Aorta (tissue), 5 donors: ENCODE measurements at regions not wholly inside any gene's neighbourhood (a gene's known extent, or its start where the extent isn't known, plus 50 kb on each side); places are given as distances from the start of the nearest gene placed in this dataset.
"Not testable (repeated sequence)": the region's sequence is repeated elsewhere in the genome, so short reads cannot be mapped to it uniquely, and the experiment has no call there.

Experiments used
- ATAC-seq: fragments of 200-7000 bp; cut with Tn5 transposase; one replicate; pipeline ENCODE4 v1.9.1; 2022; ENCODE audit warnings: moderate library complexity; ENCODE audit not compliant: low FRiP score
- DNase-seq, 2 donors: peaks; one replicate each; pipeline ENCODE4 v3.0.0-alpha.2; 2020
- H3K27ac ChIP-seq, 2 donors: one replicate each; pipeline ENCODE4 v1.5.1; 2013; ENCODE audit warnings: low read length in 2 of 2, mild to moderate bottlenecking in 2 of 2, moderate library complexity in 2 of 2, control low read depth in 1 of 2, inconsistent platforms in 1 of 2, low read depth in 1 of 2
- H3K27me3 ChIP-seq, 2 donors: one replicate each; pipeline ENCODE4 v1.6.1; 2013; ENCODE audit warnings: control low read depth in 1 of 2, low read length in 1 of 2, mild to moderate bottlenecking in 1 of 2, moderate library complexity in 1 of 2; ENCODE audit not compliant: insufficient read depth in 2 of 2, control insufficient read depth in 1 of 2
- H3K36me3 ChIP-seq, 2 donors: one replicate each; pipeline ENCODE4 v1.6.1; 2013; ENCODE audit warnings: control low read depth in 1 of 2, low read length in 1 of 2, mild to moderate bottlenecking in 1 of 2; ENCODE audit not compliant: insufficient read depth in 2 of 2, control insufficient read depth in 1 of 2
- H3K4me1 ChIP-seq, 2 donors: one replicate each; pipeline ENCODE4 v1.6.1; 2013; ENCODE audit warnings: low read length in 2 of 2, control low read depth in 1 of 2, mild to moderate bottlenecking in 1 of 2, moderate library complexity in 1 of 2; ENCODE audit not compliant: insufficient read depth in 2 of 2, control insufficient read depth in 1 of 2
- H3K4me3 ChIP-seq, 2 donors: one replicate each; pipeline ENCODE4 v1.5.1; 2013; ENCODE audit warnings: low read length in 2 of 2, control low read depth in 1 of 2, mild to moderate bottlenecking in 1 of 2
- H3K9me3 ChIP-seq: one replicate; pipeline ENCODE4 v1.6.1; 2013; ENCODE audit warnings: mild to moderate bottlenecking, low read length; ENCODE audit not compliant: control insufficient read depth
- WGBS, 2 donors: extraction: QIAGEN DNeasy Blood & Tissue Kit; methylation state at CpG; one replicate each; pipeline ENCODE4 v1.1.7; 2013; 5-methylcytosine and 5-hydroxymethylcytosine counted together
- intact Hi-C, 2 donors: fragments of 100-400 bp; cut with DNase I; formaldehyde crosslinking; loops; one replicate each; pipeline versions ENCODE4 v1.14.2 to v1.15.0; 2022
- donor health status: healthy with polysubstance abuse.
- donor health status: Bipolar disorder and iron deficiency.
- donor health status: DM: no; HTN: no; CAD: no.
- donor health status: DM: no; HTN: no; CAD: no.
- donor health status: DM: yes; HTN: yes; CAD: no.

DNA sequence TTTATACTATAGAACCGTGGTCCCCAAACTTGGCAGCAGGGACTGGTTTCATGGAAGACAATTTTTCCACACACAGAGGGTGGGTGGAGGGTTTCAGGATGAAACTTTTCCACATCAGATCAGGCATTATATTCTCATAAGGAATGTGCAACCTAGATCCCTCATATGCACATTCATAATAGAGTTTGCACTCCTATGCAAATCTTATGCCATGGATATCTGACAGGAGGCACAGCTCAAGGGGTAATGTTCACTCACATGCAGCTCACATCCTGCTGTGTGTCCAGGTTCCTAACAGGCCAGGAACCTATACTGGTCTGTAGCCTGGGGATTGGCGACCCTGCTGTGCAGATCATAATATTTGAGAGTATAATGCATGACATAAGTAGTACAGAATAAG is 1802.2 kb upstream of the ACO1 start:
- H3K9me3 ChIP-seq = no peaks in the 10 kb centered on the region
- no peaks in the 10 kb centered on the region for H3K36me3 ChIP-seq
- ATAC-seq = no peak
- intact Hi-C loops = no loop called here
- H3K4me3 ChIP-seq = no peak overlapping the region
- no peak overlapping the region for H3K27ac ChIP-seq
- 69 to 70% methylated on average over 2 of the region's 2 CpGs for WGBS, 2 donors
- H3K4me1 ChIP-seq = no peaks in the 10 kb centered on the region
- no peaks in the 10 kb centered on the region for H3K27me3 ChIP-seq
- DNase-seq = no peak

DNA sequence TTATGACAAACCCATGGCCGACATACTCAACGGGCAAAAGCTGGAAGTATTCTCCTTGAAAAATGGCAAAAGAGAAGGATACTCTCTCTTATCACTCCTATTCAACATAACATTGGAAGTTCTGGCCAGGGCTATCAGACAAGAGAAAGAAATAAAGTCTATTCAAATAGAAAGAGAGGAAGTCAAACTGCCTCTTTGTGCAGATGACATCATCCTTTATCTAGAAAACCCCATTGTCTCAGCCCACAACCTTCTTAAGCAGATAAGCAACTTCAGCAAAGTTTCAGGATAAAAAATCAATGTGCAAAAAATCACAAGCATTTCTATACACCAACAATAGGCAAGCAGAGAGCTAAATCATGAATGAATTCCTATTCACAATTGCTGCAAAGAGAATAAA is 1799.9 kb upstream of the ACO1 start:
- no peak for ATAC-seq
- no peak overlapping the region for H3K27ac ChIP-seq
- H3K36me3 ChIP-seq = no peaks in the 10 kb centered on the region
- H3K4me1 ChIP-seq = no peaks in the 10 kb centered on the region
- WGBS, 2 donors = 59 to 71% methylated on average over 2 of the region's 2 CpGs
- no peak overlapping the region for H3K4me3 ChIP-seq
- DNase-seq = no peak
- intact Hi-C loops = no loop called here
- H3K9me3 ChIP-seq = no peaks in the 10 kb centered on the region
- H3K27me3 ChIP-seq = no peaks in the 10 kb centered on the region

DNA sequence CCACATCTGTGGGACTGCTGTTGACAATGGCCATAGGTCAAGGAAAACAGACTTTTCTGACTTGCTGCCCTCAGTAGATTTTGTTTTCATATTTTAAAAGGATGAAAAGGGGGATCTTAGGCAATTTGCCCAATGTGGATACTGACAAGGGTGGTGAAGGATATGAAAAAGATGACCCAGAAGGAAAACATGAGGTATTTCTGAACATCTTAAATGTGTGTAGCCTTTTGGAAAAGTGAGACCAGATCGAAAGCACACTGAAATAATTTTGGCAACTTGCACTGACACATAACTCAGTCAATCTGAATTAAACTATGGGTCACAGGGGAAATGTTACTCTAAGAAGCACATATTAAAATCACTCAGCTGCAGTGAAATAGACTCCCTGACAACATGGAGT is 1793.0 kb upstream of the ACO1 start:
- Histone ChIP-seq H3K9me3 (no peaks in the 10 kb centered on the region), H3K4me1 (no peaks in the 10 kb centered on the region), H3K36me3 (no peaks in the 10 kb centered on the region), H3K27ac (no peak overlapping the region), H3K4me3 (no peak overlapping the region), H3K27me3 (no peaks in the 10 kb centered on the region)
- WGBS, 2 donors = 5 to 10% methylated on average over 1 of the region's 1 CpG
- ATAC-seq = no peak
- no peak for DNase-seq
- intact Hi-C loops = no loop called here

DNA sequence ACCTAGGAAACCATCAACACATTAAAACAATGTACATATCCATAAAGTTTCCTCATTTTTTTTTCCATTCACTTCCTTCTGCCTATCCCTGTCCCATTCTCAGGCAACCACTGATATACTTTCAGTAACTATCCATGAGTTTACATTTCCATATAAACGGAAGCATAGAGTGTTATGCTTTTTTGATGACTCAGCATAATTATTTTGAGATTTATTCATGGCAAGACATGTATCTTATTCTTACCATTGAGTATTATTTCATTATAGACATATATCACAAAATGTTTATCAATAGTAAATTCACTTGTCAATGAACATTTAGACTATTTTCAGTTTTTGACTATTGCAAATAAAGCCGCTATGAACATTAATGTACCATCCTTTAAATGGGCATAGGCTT is 1786.8 kb upstream of the ACO1 start:
- Histone ChIP-seq H3K36me3 (no peaks in the 10 kb centered on the region), H3K9me3 (no peaks in the 10 kb centered on the region), H3K4me1 (no peaks in the 10 kb centered on the region), H3K4me3 (no peak overlapping the region), H3K27me3 (no peaks in the 10 kb centered on the region), H3K27ac (no peak overlapping the region)
- WGBS, 2 donors = 78% methylated on average over 2 of the region's 2 CpGs
- ATAC-seq (no peak), DNase-seq (no peak)
- intact Hi-C loops = no loop called here

DNA sequence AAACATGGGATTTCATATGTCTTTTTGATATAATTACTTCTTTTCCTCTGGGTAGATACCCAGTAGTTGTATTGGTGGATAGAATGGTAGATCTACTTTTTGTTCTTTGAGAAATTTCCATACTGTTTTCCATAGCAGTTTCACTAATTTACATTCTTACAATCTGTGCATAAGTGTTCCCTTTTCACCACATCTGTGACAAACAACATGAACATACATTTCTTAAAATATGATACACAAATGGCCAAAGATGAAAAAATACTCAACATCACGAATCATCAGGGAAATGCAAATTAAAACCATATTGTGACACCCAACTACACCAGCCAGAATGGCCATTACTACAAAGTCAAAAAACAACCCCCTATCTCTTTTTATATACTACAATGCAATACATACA is 1778.5 kb upstream of the ACO1 start:
- ATAC-seq (no peak), DNase-seq (no peak)
- H3K27me3 ChIP-seq = no peaks in the 10 kb centered on the region
- no peaks in the 10 kb centered on the region for H3K9me3 ChIP-seq
- intact Hi-C loops = no loop called here
- no peak overlapping the region for H3K27ac ChIP-seq
- no peak overlapping the region for H3K4me3 ChIP-seq
- H3K4me1 ChIP-seq = no peaks in the 10 kb centered on the region
- WGBS, 2 donors = 58 to 81% methylated on average over 1 of the region's 1 CpG
- H3K36me3 ChIP-seq = no peaks in the 10 kb centered on the region

DNA sequence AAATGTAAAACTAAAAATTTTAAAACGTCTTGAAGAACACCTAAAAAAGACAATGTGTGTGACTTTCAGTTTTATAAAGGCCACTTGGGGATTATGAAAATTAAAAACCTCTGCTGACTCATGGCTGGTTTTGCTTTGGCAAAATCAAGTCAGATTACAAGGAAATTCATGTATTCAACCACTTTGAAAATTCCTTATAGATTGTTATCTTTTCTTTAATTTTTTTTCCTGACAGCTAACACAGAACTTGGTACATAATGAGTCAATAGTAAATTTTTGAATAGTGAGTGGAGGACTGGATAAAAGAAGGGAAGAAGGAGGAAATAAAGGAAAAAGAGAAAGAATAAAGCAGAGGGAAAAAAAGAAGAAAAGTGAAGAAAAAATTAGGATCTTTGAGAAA is 1774.7 kb upstream of the ACO1 start:
- no peak for ATAC-seq
- Histone ChIP-seq H3K36me3 (no peaks in the 10 kb centered on the region), H3K4me1 (no peaks in the 10 kb centered on the region), H3K4me3 (no peak overlapping the region), H3K9me3 (no peaks in the 10 kb centered on the region), H3K27ac (no peak overlapping the region), H3K27me3 (no peaks in the 10 kb centered on the region)
- 12 to 36% methylated on average over 1 of the region's 1 CpG for WGBS, 2 donors
- intact Hi-C loops = no loop called here
- DNase-seq = no peak

DNA sequence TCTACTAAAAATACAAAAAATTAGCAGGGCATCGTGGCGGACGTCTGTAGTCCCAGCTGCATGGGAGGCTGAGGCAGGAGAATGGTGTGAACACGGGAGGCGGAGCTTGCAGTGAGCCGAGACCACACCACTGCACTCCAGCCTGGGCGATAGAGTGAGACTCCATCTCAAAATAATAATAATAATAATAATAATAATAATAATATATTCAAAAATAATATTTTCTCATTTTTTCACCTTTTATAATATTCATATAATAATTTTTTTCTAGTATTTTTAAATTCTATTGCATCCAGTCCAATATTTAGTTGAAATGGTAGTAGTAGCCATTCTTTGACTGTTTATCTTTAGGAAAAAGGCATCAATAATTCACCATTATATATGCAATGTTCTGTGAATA is 1767.7 kb upstream of the ACO1 start:
- ATAC-seq, H3K36me3 ChIP-seq, intact Hi-C loops, H3K4me3 ChIP-seq, H3K27ac ChIP-seq, H3K4me1 ChIP-seq, H3K27me3 ChIP-seq, DNase-seq, H3K9me3 ChIP-seq: not testable (repeated sequence)
- WGBS, 2 donors = 90 to 93% methylated on average over 7 of the region's 7 CpGs

DNA sequence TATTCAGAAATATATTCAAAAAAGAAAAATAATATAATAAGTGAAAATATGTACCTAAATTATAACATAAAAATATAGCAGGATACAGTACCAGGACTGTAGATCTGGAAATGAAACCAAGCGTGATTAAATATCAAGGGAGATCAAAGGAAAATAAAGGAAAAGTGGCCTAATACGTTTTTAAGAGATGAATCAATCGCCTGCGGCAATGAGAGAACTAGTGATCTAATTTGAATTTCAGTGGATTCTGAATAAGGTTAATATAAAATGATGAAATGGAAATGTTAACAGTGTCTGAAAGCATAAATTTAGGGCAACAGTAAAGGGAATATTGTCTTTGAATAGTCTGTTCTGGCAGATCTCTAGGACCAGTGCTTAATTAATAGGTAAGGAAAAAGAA is 1761.9 kb upstream of the ACO1 start:
- no peaks in the 10 kb centered on the region for H3K36me3 ChIP-seq
- H3K27ac ChIP-seq = no peak overlapping the region
- DNase-seq (no peak), ATAC-seq (no peak)
- H3K4me3 ChIP-seq = no peak overlapping the region
- H3K4me1 ChIP-seq = no peaks in the 10 kb centered on the region
- no peaks in the 10 kb centered on the region for H3K9me3 ChIP-seq
- WGBS, 2 donors = 73 to 75% methylated on average over 4 of the region's 4 CpGs
- intact Hi-C loops = no loop called here
- H3K27me3 ChIP-seq = no peaks in the 10 kb centered on the region

DNA sequence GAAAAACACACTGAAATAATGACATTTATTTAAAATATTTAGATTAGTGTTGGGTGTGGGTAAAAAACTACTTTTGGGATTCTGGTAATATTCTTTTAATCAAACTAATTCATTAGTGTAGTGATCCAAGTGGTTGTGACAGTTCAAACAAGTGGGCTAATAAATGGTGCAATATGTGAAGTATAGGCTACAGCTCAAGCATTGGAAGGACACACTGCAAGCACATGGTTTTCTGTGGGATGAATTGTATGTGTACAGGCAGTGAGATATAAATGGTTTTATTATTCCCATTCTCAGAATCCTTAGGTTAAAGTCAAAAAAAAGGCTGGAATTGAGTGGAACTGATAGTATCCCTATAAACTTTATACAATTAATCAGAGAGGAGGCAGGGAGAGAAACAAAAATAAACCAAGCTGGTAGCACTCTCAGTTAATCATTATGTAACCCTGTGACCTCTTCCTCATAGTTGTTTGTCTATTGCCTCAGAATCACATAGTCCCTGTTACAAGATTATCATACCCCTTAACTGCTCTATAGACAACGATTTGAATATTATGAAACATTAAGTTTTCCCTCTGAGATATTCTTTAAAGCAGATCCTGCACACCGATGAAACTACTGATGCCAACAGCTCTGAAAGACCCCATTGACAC is 1755.4 kb upstream of the ACO1 start:
- Histone ChIP-seq H3K9me3 (no peaks in the 10 kb centered on the region), H3K27ac (no peak overlapping the region), H3K27me3 (no peaks in the 10 kb centered on the region), H3K4me1 (no peaks in the 10 kb centered on the region), H3K36me3 (no peaks in the 10 kb centered on the region), H3K4me3 (no peak overlapping the region)
- intact Hi-C loops = no loop called here
- WGBS, 2 donors = 33 to 49% methylated on average over 2 of the region's 2 CpGs
- ATAC-seq (no peak), DNase-seq (no peak)
